ENCODE measurements at regions not wholly inside any gene's neighbourhood (a gene's known extent, or its start where the extent isn't known, plus 50 kb on each side); places are given as distances from the start of the nearest gene placed in this dataset.

DNA sequence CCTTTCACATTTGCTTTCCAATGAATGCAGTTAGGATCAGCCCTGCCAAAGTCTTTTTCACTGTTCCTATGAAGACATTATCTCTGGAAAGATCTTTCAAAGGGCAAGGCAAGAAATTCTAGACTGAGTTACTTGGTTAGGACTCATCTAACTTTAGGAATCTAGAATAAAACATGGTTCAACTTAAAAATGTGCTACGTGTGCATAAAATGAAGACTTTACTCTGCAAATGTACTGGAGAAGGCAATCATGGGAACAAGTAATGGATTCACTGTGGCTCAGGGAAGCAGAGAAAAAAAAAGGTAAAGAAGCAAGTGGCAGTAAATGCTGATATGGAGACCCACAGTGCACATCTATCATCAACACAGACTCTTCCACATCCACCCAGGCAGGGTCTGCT, 297.4 kb downstream of the HNRNPD start:
- DNase-seq, result no peak

DNA sequence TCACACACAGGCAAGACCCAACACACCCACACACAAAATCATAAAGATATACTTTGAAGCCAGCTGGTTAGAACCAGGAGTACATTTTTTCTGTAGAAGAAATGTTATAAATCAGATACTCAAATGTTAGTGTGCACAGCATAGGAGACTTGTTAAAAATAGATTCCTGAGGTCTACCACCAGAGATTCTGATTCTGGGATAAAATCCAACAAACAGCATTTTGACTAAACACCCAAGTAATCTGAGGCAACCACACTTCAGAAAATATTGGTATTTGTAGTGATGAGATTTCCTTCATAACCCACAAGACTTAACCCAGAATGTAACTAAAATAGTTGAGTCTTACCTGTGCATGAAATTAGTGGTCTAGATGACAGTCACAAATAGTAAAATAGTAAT, 301.8 kb downstream of the HNRNPD start:
- DNase-seq, result no peak

DNA sequence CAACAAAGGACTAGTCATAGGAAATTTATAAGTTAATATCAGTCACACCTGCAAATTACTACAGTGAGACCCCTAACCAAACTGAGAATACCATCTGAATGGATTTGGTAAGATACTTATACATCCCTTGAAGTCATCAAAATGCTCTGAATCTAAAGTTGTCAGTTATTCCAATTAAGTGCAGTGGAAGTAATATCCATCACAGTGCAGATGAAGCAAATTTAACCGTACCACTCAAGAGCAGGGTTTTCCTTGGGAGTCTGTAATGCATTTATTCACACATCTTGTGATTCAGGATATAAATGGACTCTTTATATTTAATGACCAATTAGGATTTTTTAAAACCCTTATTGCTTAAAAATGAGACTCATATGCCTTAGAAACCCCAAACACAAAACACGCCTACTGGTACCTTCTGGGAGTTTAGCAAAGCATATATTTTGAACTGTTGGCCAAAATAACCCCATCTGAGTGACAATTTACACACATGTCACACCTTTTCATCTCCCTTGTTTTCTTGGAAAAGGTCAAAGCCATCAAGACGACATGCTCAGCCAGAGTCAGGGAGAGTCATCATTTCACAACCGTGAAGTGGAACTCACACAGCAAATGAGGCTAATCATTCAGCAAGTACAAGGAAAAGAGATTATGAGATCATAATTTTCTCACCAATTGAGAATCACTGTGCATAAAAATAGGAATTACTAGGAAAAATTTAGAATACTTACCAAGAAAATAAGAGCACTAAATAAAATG, 303.7 kb downstream of the HNRNPD start:
- DNase-seq, result no peak

DNA sequence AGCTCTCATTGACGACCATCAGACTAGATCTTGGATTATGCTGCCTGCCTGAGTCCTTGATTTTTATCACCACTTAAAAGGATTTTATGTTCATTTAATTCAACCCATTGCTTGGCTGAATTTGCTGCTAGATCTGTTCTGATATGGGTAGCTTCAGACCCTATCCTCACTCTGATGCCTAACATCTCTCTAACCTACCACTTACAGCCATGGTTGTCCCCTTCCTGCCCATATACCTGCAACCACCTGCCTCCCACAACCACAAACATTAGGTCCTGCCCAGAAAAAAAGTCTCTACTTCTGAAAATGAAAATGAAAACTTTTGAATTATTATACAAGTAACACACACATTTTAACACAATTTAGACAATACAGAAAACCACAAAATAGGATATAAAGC, 310.8 kb downstream of the HNRNPD start:
- DNase-seq, result no peak

DNA sequence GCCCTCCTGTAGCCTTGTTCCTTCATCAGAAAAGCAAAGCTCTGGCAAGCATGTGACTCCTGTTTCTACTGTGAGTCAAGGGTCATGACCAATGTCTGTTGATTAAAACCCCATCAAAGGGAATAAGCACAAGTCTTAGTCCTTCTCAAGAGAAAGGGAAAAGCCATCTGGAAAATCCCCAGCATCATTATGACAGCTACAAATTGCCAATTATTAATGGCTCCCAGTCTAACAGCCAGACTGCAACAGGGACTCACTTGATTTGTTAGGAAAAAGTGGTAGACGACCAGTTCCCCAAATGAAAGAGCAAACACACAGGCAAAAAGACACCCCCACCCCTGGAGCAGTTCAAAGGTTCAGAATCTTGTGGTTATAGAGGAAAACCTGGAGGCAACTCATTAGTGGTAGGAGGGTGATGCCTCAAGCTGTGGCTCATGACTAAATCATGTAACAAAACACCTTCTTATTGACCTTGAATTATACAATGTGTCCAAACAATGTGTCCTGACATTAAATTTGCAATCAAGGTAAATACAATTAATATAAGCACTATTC, 315.7 kb downstream of the HNRNPD start:
- DNase-seq, result no peak

DNA sequence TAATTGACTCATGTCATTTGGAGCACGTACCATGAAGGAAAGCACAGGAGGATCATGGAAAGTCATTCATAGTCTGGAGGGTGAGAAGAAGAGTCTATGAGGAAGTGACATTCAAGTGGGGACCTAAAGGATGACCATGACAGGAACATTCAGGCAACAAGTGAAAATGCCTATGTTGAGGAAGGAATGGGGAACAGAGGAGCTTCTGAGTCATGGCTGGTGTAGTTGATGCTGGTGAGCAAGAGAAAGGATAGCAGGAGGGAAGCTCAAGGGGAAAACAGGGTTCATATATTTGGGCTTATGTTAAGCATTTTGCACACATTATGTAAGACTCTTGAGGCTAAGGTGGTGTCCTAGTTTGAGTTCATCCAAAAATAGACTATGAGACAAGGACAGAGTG, 318.6 kb downstream of the HNRNPD start:
- DNase-seq, result no peak

DNA sequence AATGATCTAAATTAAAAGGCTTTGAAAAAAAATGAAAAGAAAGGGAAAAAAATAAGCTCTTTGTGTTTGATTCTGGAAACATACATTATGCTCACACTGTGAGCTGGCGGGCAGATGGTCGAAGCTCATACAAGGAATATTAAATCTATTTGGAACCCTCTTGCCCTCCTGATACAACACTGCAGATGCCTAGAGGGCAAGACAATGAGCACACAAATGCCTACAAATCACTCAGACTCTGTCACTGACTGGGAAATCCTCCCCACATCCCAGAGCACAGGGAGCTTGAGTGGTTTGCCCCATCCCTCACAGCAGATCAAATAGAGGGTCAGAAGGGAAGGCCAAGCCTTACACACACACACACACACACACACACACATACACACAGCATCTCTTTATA, 320.4 kb downstream of the HNRNPD start:
- no peak for DNase-seq

DNA sequence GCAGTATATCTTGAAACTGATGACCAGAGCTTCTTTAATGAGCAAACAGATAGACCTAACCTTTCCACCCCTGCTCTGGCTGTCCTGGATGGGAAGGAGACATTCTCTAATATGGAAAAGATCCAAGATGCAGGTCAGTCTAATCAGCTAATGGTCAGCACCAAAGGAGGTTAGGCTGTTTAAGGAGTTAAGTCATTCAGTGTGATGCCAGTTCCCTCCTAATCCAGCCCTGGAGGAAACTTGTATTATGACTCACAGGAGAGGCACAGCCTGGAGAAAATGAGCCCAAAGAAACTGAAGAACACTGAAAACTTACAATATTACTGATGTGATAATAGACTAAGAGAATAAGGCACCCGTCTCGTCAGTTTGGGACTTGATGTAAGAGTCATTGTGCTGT, 323.0 kb downstream of the HNRNPD start:
- DNase-seq, result no peak

DNA sequence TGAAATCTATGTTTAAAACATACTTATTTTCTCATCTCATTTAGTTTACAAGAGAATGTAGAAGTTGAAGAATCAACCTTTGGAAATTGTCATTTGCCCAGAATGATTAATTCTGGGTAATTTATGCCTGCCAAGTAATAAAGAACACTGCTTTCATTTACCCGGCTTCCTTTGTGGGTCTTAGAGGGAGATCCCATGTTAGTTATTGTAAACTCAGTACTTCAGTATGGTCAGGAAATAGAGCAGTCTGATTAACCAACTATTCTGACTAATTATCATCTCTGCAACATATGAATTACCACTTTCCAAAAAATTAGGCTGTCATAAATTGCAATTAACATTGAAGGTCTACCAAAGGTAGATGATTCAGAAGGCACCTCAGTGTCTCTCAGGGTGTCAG, 324.5 kb downstream of the HNRNPD start:
- no peak for DNase-seq

DNA sequence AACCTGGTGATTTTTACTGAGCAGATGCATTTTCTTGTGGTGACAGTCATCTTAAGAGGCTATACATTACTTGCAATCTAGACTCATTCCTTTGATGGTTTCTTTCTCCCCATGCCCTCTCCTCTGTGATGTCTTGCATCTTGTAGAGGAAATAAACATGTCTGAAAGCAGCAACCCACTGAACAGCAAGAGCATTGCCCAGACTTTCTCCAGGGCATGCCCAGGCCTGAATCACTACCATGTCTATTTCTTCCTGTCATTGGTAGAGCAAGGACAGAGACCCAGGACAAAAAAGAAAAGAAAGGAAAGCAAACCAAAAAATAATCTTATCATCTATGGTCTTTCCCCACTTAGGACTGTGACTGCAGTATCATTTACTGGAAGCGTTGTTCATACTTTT, 326.1 kb downstream of the HNRNPD start:
- DNase-seq, result no peak

DNA sequence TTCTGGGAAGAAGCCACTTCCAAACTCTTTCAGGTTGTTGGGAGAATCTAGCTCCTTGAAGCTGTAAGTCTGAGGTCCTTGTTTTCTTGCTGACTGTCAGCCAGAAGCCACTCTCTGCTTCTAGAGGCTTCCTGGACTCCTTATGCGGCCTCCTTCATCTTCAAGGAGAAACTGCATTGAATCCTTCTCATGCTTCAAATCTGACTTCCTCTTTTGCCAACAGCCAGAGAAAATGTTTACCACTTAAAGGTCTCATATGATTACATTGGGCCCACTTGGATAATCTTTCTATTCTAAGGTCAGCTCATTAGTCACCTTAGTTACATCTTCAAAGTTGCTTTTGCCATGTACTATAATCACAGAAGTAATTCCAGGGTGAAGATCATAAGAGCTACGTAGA, 327.0 kb downstream of the HNRNPD start:
- no peak for DNase-seq

DNA sequence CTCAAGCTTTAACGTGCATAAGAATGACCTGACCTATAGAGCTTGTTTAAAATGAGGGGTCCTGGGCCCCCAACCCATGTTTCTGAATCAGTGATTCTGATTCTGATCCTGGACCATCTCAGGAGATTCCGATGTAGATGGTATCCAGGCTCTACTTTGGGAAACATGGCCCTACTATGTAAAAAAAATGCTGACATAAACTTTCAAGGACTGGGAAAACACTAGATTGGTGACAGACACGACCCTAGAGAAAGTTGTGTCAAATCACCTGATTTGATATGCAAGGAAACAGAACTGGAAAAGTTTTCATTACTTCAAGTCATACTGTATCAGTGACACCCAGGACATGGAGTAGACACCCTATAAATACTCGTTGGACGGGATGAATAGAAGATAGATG, 328.5 kb downstream of the HNRNPD start:
- DNase-seq, result no peak

DNA sequence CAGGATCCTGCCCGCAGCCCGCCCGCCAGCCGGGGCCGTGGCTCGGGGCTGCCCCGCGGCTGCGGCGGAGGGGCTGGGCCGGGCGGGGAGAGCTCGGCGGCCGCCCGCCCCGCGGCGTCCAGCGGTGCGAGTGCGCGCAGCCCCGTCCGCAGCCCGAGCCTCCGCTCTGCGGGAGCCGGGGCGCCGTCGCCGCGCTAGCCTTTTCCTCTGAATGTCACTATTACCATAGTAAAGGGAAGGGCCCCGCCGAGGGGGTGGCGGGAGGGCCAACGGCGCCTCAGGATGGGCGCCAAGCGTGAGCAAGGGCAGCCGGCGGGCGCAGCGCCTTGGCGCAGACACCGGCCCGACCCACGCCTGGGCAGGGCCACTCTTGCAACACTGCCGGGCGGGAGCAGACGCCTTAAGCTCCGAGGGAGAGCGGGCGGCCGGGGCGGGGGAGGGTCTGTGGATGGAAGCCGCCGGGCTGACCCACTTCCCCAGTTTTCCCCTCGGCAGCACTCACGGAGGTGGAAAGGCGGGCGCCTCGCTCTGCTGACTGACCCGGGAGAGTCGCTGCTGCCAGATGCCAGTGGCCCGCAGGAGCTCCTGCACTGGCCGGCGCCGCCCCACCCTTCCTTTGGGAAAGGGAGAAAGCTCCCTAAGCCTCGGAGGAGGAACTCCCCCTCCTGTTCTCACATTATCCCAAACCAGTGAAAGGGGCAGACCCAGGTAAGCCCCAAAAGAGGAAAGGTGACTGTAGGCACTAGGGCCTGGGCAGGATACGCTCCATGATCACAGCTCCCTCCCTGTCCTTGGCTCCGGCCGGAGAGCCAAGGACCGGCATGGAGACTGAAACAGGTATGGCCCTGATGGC, 329.4 kb downstream of the HNRNPD start:
- DNase-seq, result peak; percentile 57

DNA sequence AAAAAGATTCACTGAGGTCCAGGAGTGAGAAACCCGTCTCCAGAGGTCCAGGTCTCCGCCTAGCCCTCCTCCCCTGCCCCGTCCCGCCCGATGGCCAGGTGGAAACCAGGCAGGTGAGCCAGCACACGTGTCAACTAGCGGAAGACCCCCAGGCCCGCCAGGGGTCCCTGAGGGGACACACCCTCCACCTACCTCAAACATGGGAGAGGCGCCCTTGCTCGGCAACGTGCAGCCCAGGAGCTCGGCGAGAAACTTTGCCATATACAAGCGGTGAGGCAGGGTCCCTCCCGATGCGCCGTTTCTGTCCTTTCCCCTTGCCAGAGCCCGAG, 330.0 kb downstream of the HNRNPD start:
- DNase-seq, result no peak

DNA sequence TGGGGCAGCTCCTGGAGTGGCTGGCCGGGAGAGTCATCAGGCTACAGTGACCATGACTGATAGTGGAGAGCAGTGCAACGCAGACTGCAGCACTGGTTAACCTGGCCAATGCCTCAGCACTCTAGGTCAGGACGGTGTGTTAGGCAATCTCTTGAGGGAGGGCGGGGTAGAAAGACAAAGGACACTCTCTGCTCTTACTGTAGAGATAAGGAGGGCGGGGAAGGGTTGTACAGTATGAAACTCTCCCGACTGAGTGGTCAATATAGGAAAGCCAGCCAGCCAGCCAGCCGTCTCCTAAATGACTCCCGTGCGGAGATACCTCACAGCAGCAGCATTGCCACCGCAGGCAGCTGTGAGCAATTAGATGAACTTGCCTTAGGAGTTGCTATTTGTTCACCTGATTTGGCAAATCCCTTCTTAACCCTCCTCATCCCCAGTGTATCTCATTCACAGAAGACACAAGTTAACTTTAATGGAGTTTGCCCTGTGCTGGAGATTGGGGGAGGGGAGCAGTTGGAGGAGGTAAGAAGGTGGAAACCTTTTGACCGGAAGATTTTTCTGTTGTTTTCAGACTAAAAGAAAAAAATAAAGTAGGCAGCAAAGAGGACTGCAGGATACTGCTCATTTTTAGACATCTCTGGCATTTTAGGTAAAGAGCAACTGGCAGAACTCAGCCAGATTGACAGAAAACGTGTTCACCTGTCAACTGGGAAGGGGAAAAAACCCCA, 330.5 kb downstream of the HNRNPD start:
- no peak for DNase-seq

DNA sequence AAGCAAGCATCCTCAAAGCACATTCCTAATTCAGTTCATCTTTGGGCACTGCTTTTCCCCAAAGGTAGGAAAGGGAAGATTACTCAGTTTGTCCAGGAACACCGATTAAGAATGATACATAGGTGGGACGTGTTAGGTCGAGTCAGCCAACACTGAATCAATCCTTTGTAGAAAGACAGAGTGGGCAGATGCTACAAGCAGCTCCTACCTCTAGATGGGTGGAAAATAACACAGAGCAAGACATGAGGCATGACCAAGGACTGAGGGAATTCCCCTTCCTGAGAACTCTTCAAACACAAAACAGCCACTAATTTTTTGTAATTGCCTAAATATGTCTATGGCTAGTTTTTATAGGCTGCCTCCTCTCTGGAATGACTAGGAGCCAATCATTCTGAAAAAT, 331.7 kb downstream of the HNRNPD start:
- no peak for DNase-seq

DNA sequence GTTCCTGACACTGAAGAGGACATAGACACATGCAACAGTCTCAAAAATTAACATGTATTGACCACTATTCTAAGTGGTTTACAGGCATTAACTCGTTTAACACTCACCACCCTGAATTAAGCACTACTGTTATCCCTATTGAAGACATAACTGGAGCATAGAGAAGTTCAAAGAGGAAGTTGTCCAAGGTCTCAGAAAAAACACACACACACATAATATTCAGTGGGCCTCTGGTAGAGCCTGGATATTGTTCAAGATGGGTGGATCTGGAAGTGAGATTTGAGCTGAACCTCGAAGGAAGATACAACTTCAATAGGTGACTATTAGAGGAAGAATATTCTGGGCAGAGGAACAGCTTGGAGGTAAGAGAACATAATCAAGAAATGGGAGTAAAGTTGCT, 334.9 kb downstream of the HNRNPD start:
- no peak for DNase-seq

DNA sequence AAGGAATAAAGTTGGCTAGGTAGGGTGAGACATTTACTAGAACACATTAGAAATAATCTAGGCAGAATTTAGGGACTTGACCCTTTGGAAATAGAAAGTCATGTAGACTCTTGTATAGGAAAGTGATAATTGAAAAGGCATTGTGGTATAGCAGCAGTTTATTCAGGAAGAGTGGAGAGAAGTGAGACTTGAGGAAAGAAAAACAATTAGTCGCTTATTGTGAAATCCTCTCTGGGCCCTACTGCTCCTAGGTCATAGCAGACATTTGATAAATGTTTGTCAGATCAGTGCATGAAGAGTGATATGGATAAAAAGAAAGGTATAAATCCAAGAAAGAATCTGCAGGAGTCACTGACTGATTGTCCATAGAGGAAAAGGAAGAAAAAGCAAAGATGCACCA, 337.6 kb downstream of the HNRNPD start:
- no peak for DNase-seq

DNA sequence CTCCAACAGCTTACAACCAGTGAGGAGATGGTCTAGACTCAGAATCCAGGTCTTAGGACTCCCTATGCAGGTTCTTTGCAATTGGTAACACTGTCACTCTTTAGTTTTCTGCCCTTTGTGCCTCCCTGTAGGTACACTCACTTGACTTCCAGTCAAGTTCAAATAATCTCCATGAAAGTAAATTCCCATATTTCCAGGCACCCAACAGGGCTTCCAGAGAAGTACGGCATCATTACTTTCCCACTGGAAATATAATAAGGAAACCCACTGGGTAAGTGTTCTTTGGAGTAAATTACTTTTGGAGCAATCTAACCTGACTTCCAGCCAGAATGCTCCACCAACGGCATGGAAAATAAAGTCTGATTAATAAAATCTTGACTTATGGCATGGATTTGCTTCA, 338.9 kb downstream of the HNRNPD start:
- DNase-seq, result no peak

DNA sequence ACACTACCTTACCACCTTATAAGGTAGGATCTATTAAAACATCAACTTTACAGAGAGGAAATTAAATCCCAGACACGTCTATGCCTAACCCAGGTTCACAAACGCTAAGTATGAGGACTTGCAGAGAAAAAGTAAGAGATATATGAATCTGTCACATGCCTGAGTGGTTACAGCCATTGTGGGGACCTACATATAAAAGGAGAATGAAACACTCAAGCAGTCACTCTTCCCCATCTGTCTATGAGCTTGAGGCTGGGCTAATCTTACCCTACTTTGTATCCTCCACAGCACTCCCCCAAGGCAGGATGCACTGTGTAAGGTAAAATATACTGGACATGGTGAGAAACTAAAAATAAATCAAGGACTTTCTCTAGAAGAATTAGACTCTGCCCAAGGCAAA, 339.9 kb downstream of the HNRNPD start:
- no peak for DNase-seq

DNA sequence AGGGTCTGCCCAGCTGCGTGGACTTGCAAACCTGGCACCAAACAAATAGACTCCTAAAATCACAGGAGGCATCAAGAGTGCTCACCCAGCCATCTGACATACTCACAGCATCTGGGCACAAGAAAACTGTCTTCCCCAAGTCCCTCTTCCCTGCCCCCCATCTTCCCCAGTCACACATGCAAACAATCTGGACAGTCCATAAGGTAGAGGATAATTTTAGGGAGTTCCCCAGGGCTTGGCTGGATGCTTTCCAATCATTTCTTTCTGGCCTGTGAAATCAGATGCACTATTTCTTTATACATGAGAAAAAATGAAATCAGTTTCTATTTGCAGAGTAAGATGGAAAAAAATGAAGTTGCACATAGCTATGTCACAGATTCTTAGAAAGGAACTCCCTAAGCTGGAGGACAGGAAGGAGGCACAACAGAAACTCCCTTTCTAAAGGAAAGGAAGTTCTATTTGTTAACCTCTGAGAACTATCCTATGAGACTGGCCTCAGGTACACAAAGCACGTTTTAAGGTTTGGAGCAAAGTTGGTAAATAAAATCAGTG, 342.3 kb downstream of the HNRNPD start:
- no peak for DNase-seq

DNA sequence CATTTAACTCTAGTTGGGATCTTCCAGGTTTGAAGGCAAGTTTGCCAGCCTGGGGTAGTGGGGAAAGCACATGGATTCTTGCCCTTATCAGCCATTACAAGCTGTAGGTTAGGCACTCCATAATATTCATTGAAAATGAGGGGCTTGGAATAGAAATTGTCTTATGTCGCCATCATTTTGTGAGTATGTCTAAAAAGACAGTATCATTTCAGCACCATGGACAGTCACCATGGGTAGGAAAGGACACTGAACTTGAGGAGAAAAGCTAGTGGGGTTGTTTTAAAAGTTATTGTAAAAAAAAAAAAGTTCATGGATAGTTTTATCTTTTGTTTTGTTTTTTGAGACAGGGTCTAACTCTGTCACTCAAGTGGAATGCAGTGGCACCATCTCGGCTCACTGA, 356.1 kb downstream of the HNRNPD start:
- DNase-seq, result peak; percentile 30

DNA sequence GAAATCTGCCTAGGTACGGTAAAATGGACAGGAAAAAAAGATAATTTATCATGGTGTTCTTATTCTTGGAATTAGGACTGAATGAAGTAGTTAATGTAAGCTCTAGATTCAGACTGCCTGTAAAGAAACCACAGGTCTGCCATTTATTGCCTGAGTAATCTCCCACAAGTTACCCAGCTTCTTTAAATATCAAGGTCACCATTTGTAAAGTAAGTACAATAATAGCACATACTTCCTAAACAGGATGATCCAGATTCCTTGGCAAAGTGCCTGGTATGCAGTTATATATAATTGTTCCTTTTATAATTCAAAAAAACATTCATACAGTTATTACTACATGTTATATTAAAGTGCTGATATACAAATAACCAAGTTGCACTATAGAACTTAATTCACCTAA, 368.6 kb downstream of the HNRNPD start:
- no peak for DNase-seq
